ENCODE measurements at regions not wholly inside any gene's neighbourhood (a gene's known extent, or its start where the extent isn't known, plus 50 kb on each side); places are given as distances from the start of the nearest gene placed in this dataset.
"Not testable (repeated sequence)": the region's sequence is repeated elsewhere in the genome, so short reads cannot be mapped to it uniquely, and the experiment has no call there.

DNA sequence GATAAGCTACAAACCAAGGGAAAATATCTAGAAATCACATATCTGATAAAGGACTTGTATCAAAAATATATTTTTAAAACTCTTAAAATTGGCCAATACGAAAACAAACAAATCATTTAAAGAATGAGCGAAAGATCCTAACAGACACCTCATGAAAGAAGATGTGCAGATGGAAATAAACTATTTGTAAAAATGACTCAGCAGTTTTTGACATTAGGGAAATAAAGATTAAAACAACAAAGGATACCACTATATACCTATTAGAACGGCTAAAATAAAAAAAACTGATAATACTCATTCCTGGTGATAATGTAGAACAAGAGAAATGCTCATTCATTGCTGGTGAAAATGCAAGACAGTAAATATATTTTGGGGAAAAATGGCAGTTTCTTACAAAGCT, 506.4 kb downstream of the KLHL4 start:
- TF ChIP-seq, protein P1, sequence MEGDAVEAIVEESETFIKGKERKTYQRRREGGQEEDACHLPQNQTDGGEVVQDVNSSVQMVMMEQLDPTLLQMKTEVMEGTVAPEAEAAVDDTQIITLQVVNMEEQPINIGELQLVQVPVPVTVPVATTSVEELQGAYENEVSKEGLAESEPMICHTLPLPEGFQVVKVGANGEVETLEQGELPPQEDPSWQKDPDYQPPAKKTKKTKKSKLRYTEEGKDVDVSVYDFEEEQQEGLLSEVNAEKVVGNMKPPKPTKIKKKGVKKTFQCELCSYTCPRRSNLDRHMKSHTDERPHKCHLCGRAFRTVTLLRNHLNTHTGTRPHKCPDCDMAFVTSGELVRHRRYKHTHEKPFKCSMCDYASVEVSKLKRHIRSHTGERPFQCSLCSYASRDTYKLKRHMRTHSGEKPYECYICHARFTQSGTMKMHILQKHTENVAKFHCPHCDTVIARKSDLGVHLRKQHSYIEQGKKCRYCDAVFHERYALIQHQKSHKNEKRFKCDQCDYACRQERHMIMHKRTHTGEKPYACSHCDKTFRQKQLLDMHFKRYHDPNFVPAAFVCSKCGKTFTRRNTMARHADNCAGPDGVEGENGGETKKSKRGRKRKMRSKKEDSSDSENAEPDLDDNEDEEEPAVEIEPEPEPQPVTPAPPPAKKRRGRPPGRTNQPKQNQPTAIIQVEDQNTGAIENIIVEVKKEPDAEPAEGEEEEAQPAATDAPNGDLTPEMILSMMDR (conservative IDR thresholded peaks at IDR 0.05; ENCODE audit: low read depth, low read length): no peak
- DNase-seq (ENCODE audit: low read depth): no peak
- H3K4me3 ChIP-seq (ENCODE audit: low read depth, low read length): no peak overlapping the region

DNA sequence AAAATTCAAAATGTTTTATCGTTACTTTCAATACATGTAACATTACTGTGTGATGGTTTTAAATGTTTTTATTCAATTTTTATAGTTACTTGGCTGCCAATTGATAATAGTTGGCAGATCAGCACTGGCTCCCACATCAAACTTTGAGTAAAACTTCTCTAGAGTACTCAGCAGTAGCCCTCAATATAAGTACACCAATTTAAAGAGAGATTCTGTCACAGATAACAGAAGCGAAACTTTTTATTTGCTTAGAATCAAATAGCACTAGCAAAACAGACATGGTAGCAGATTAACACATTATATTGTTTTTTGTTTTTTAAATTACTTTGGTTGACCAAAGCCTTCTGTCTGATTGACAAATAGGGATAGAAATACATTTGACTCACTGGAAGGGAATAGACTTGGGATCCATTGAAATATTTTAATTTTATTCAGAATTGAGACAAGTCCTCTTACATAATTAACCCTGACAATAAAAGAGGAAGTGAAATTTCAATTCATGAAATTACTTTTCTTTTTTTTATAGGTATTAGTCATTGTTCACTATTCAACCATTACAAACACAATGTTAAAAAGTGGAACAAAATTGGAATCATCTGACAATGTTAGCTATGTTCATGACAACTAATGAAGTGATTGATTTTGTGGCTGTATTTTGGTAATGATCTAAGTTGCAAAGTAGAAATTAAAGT, 554.9 kb downstream of the KLHL4 start:
- TF ChIP-seq, protein P1 (conservative IDR thresholded peaks at IDR 0.05; ENCODE audit: low read depth, low read length): no peak
- H3K4me3 ChIP-seq (ENCODE audit: low read depth, low read length): no peak overlapping the region

DNA sequence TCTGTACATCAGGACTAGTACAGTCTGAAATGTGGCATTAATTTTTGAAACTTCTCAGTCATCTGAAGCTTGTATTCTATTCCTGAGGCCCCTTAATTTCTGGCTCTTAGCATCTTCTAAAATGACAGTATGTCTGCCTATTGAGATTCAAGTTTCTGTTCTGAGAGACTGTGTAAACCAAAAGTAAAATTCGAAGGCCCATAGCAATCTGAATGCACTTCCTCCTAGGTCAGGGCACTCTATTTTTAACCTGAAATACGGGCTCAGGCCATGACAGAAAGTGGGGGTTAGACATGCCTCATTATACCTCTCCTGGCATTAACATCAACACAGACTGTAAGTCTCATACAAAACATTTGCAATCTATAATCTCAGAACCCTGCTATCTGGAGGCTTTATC, 584.4 kb downstream of the KLHL4 start:
- DNase-seq (ENCODE audit: low read depth): no peak
- TF ChIP-seq, protein P1 (conservative IDR thresholded peaks at IDR 0.05; ENCODE audit: low read depth, low read length): no peak

More for the DNA sequence above, 554.9 kb downstream of the KLHL4 start:
- no peak for DNase-seq (ENCODE audit: low read depth)

DNA sequence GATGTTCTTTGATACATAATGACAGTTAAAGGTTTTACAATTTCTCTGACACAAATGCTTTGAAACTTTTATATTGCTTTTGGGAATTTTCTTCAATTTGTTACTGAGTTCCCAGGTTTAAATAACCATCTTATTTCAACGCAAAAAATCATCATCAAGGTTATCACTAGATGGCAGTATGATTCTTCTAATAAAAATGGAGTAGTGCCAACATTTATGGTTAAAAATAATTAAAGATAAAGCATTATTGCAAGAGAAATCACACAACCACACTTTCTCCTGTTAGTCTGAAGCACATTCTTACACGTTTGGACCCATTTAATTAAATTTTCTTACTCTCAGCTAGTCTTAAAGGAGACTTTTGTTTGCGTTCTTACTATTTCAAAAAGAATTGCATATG, 611.3 kb upstream of the CPXCR1 start:
- H3K4me3 ChIP-seq (ENCODE audit: low read depth, low read length): no peak overlapping the region
- no peak for DNase-seq (ENCODE audit: low read depth)
- TF ChIP-seq, protein P1 (conservative IDR thresholded peaks at IDR 0.05; ENCODE audit: low read depth, low read length): no peak

More for the DNA sequence above, 584.4 kb downstream of the KLHL4 start:
- no peak overlapping the region for H3K4me3 ChIP-seq (ENCODE audit: low read depth, low read length)

DNA sequence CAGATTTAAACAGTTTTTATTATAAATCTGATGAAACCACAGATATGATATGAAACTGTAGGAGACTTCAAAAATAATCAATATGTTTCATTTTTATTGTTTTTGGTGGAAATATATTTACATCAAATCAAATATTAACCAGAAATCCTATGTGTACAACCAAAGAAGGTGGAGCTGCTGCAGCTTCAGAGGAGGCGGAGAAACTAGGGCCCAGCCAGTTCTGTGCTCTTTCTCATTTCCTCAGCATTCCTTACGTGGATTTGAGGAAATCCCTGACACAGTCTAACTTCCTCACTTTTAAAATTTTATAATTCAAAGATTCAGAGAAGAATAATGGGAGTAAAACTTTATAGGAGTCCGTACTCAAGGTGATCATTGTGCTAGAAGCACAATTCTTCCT, 610.7 kb upstream of the CPXCR1 start:
- no peak overlapping the region for H3K4me3 ChIP-seq (ENCODE audit: low read depth, low read length)
- TF ChIP-seq, protein P1 (conservative IDR thresholded peaks at IDR 0.05; ENCODE audit: low read depth, low read length): no peak
- no peak for DNase-seq (ENCODE audit: low read depth)

DNA sequence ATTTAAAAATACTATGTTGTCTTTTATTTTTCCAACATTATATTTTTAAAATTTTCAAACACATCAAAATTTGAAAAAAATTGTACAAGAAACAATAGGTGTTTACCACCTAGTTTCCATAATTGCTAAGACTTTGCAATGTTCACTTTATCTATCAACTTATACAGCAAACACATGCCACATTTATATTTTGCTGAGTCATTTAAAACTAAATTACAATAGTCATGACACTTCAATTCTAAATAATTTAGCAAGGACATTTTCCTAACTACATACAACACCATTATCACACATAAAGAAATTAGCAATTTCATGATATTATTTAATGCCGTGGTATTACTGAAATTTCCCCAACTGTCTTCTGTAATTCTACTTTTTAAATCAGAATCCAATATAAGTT, 600.4 kb upstream of the CPXCR1 start:
- DNase-seq (ENCODE audit: low read depth): no peak
- no peak overlapping the region for H3K4me3 ChIP-seq (ENCODE audit: low read depth, low read length)
- TF ChIP-seq, protein P1 (conservative IDR thresholded peaks at IDR 0.05; ENCODE audit: low read depth, low read length): no peak

DNA sequence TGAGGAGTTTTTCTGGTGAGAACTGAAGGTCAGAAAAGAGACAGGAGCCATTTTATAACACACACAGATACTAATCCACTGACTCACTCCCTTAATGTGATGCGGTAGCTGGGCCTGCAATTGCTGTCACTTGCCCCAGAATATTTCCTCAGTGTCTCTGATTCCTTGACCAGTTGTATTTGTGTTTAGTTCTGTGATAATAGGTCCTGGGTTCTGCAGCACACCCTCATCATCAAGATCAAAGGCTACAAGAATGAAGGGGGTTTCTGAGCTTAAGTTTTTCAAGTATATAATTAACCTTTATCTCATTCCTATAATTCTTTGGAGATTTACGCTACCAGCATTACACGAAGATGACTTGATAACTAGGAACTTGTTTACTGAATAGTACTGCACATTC, 576.5 kb upstream of the CPXCR1 start:
- no peak for DNase-seq (ENCODE audit: low read depth)
- TF ChIP-seq, protein P1 (conservative IDR thresholded peaks at IDR 0.05; ENCODE audit: low read depth, low read length): no peak
- H3K4me3 ChIP-seq (ENCODE audit: low read depth, low read length): no peak overlapping the region

DNA sequence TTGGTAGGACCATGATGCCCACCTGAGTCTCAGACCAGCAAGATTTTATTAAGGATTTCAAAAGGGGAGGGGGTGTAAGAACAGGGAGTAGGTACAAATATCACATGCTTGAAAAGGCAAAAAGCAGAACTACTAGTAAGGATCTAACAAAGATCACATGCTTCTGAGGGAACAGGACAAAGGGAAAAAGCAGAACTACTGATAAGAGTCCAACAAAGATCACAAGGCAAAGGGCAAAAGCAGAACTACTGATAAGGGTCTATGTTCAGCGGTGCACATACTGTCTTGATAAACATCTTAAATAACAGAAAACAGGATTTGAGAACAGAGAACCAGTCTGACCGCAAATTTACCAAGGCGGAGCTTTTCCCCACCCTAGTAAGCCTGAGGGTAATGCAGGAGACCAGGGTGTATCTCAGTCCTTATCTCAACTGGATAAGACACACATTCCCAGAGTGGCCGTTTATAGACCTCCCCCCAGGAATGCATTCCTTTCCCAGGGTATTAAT, 573.0 kb upstream of the CPXCR1 start:
- not testable (repeated sequence) for H3K4me3 ChIP-seq (ENCODE audit: low read depth, low read length); DNase-seq (ENCODE audit: low read depth)
